ACC112 (cell line): ENCODE measurements at regions not wholly inside any gene's neighbourhood (a gene's known extent, or its start where the extent isn't known, plus 50 kb on each side); places are given as distances from the start of the nearest gene placed in this dataset.

Experiments
- H2AFZ ChIP-seq: fragments of 200-600 bp; sonication (generic); one replicate; pipeline ENCODE4 v1.6.0; 2017; ENCODE audit warnings: antibody characterized with exemption, low read length; ENCODE audit not compliant: unreplicated experiment
- H3K27ac ChIP-seq: fragments of 200-600 bp; sonication (generic); 2 replicates; pipeline ENCODE4 v1.5.1; 2014; ENCODE audit warnings: low read depth, mild to moderate bottlenecking, antibody characterized with exemption, low read length, moderate library complexity
- H3K27me3 ChIP-seq: fragments of 200-600 bp; sonication (generic); 2 replicates; pipeline ENCODE4 v1.6.1; 2014; ENCODE audit warnings: mild to moderate bottlenecking, antibody characterized with exemption, low read length, moderate library complexity, mixed read lengths; ENCODE audit not compliant: insufficient read depth
- H3K36me3 ChIP-seq: fragments of 200-600 bp; sonication (generic); 2 replicates; pipeline ENCODE4 v1.6.1; 2016; ENCODE audit warnings: mild to moderate bottlenecking, antibody characterized with exemption, low read length, moderate library complexity, mixed read lengths; ENCODE audit not compliant: insufficient read depth
- H3K4me1 ChIP-seq: fragments of 200-600 bp; sonication (generic); one replicate; pipeline ENCODE4 v1.6.1; 2016; ENCODE audit warnings: low read length, mixed read lengths; ENCODE audit not compliant: insufficient read depth, unreplicated experiment, control insufficient read depth
- H3K4me3 ChIP-seq: fragments of 200-600 bp; sonication (generic); 2 replicates; pipeline ENCODE4 v1.5.1; 2014; ENCODE audit warnings: mild to moderate bottlenecking, low read depth, low read length
- H3K79me2 ChIP-seq: fragments of 200-600 bp; sonication (generic); one replicate; pipeline ENCODE4 v1.6.0; 2016; ENCODE audit warnings: low read length; ENCODE audit not compliant: control insufficient read depth, unreplicated experiment, insufficient read depth

- no peak overlapping the region for H3K4me3 ChIP-seq
- H3K27ac ChIP-seq, result no peak overlapping the region
- no peaks in the 10 kb centered on the region for H3K36me3 ChIP-seq
- H3K79me2 ChIP-seq, result no peaks in the 10 kb centered on the region
- peaks cover 56% of the 10 kb centered on the region for H3K27me3 ChIP-seq
- no peaks in the 10 kb centered on the region for H3K4me1 ChIP-seq
- H2AFZ ChIP-seq, result no peak overlapping the region
Measured at GRCh38 chr12:115017346-115017745, 333.4 kb upstream of the TBX3 start.

- Histone ChIP-seq H3K4me3 (no peak overlapping the region), H2AFZ (no peak overlapping the region), H3K27ac (no peak overlapping the region), H3K36me3 (no peaks in the 10 kb centered on the region), H3K4me1 (no peaks in the 10 kb centered on the region), H3K79me2 (no peaks in the 10 kb centered on the region), H3K27me3 (peaks cover 60% of the 10 kb centered on the region)
Measured at GRCh38 chr12:115013236-115013981, 329.4 kb upstream of the TBX3 start.

- peaks cover 65% of the 10 kb centered on the region for H3K27me3 ChIP-seq
Measured at GRCh38 chr12:115012861-115013235, 328.9 kb upstream of the TBX3 start.

GRCh38 chr12:115011703-115012102 lies 327.7 kb upstream of the TBX3 start:
- Histone ChIP-seq H3K79me2 (no peaks in the 10 kb centered on the region), H2AFZ (no peak overlapping the region), H3K27ac (no peak overlapping the region)

More at GRCh38 chr12:115012861-115013235, 328.9 kb upstream of the TBX3 start:
- Histone ChIP-seq H3K36me3 (no peaks in the 10 kb centered on the region), H3K4me3 (no peak overlapping the region), H3K4me1 (no peaks in the 10 kb centered on the region), H2AFZ (no peak overlapping the region), H3K79me2 (no peaks in the 10 kb centered on the region), H3K27ac (no peak overlapping the region)

GRCh38 chr12:115010324-115010995 lies 326.5 kb upstream of the TBX3 start:
- Histone ChIP-seq H3K4me1 (no peaks in the 10 kb centered on the region), H3K36me3 (no peaks in the 10 kb centered on the region), H3K27ac (no peak overlapping the region), H3K79me2 (no peaks in the 10 kb centered on the region), H3K4me3 (no peak overlapping the region), H3K27me3 (peaks cover 55% of the 10 kb centered on the region), H2AFZ (no peak overlapping the region)

More at GRCh38 chr12:115011703-115012102, 327.7 kb upstream of the TBX3 start:
- Histone ChIP-seq H3K4me3 (no peak overlapping the region), H3K27me3 (peaks cover 65% of the 10 kb centered on the region), H3K36me3 (no peaks in the 10 kb centered on the region), H3K4me1 (no peaks in the 10 kb centered on the region)

GRCh38 chr12:115008929-115009328 lies 325.0 kb upstream of the TBX3 start:
- no peak overlapping the region for H3K27ac ChIP-seq
- peaks cover 40% of the 10 kb centered on the region for H3K27me3 ChIP-seq
- no peak overlapping the region for H3K4me3 ChIP-seq
- no peaks in the 10 kb centered on the region for H3K79me2 ChIP-seq
- H3K36me3 ChIP-seq, result no peaks in the 10 kb centered on the region
- H3K4me1 ChIP-seq, result no peaks in the 10 kb centered on the region
- no peak overlapping the region for H2AFZ ChIP-seq

GRCh38 chr12:115004470-115005146 lies 320.6 kb upstream of the TBX3 start:
- no peak overlapping the region for H3K4me3 ChIP-seq
- no peak overlapping the region for H2AFZ ChIP-seq
- H3K79me2 ChIP-seq, result no peaks in the 10 kb centered on the region
- no peaks in the 10 kb centered on the region for H3K36me3 ChIP-seq
- H3K27me3 ChIP-seq, result peaks cover 19% of the 10 kb centered on the region
- no peaks in the 10 kb centered on the region for H3K4me1 ChIP-seq
- H3K27ac ChIP-seq, result no peak overlapping the region

GRCh38 chr12:115002434-115002833 lies 318.5 kb upstream of the TBX3 start:
- Histone ChIP-seq H3K79me2 (no peaks in the 10 kb centered on the region), H2AFZ (no peak overlapping the region), H3K4me1 (no peaks in the 10 kb centered on the region), H3K27me3 (peaks cover 6% of the 10 kb centered on the region; the same call in 1 of the 2 replicates), H3K4me3 (no peak overlapping the region), H3K36me3 (no peaks in the 10 kb centered on the region), H3K27ac (no peak overlapping the region)

GRCh38 chr12:115001571-115002180 lies 317.7 kb upstream of the TBX3 start:
- Histone ChIP-seq H3K36me3 (no peaks in the 10 kb centered on the region), H3K4me1 (no peaks in the 10 kb centered on the region), H3K79me2 (no peaks in the 10 kb centered on the region), H3K4me3 (no peak overlapping the region), H2AFZ (no peak overlapping the region), H3K27ac (no peak overlapping the region), H3K27me3 (peaks cover 6% of the 10 kb centered on the region; the same call in 1 of the 2 replicates)

GRCh38 chr12:115000038-115000437 lies 316.1 kb upstream of the TBX3 start:
- Histone ChIP-seq H2AFZ (no peak overlapping the region), H3K27me3 (peaks cover 6% of the 10 kb centered on the region; the same call in 1 of the 2 replicates), H3K79me2 (no peaks in the 10 kb centered on the region), H3K4me3 (no peak overlapping the region), H3K4me1 (no peaks in the 10 kb centered on the region), H3K27ac (no peak overlapping the region), H3K36me3 (no peaks in the 10 kb centered on the region)
